Stimulated activated CD4-positive, alpha-beta T cell treated with anti-CD3 and anti-CD28 coated beads, TNF-alpha, amount 100 ng/mL, for 1 hour (primary cell): ENCODE measurements at regions not wholly inside any gene's neighbourhood (a gene's known extent, or its start where the extent isn't known, plus 50 kb on each side); places are given as distances from the start of the nearest gene placed in this dataset.
"Not testable (repeated sequence)": the region's sequence is repeated elsewhere in the genome, so short reads cannot be mapped to it uniquely, and the experiment has no call there.

ENCODE experiments used
- DNase-seq, 3 donors: peaks; one replicate each; pipeline ENCODE4 v3.0.0-alpha.2; 2020; ENCODE audit warnings: low read depth in 3 of 3, low spot score in 1 of 3

GRCh38 chr12:11535127-11535526 is 114.3 kb upstream of the ETV6 start:
- DNase-seq, result no peak

- DNase-seq, result no peak
These were observed 110.3 kb upstream of the ETV6 start for GRCh38 chr12:11539156-11539555.

- no peak for DNase-seq
These were observed 109.3 kb upstream of the ETV6 start for GRCh38 chr12:11540156-11540555.

GRCh38 chr12:11540615-11541310 is 108.7 kb upstream of the ETV6 start:
- no peak for DNase-seq

GRCh38 chr12:11542599-11542998 is 106.9 kb upstream of the ETV6 start:
- DNase-seq, result no peak

- no peak for DNase-seq
These were observed 105.9 kb upstream of the ETV6 start for GRCh38 chr12:11543457-11544158.

- no peak for DNase-seq
These were observed 103.8 kb upstream of the ETV6 start for GRCh38 chr12:11545484-11546330.

GRCh38 chr12:11546582-11547270 is 102.7 kb upstream of the ETV6 start:
- not testable (repeated sequence) for DNase-seq

- DNase-seq, result not testable (repeated sequence)
These were observed 102.2 kb upstream of the ETV6 start for GRCh38 chr12:11547271-11547646.

GRCh38 chr12:11549119-11549518 is 100.4 kb upstream of the ETV6 start:
- DNase-seq, result no peak

- no peak for DNase-seq
These were observed 95.5 kb upstream of the ETV6 start for GRCh38 chr12:11553871-11554533.

GRCh38 chr12:11555195-11555594 is 94.3 kb upstream of the ETV6 start:
- no peak for DNase-seq

- no peak for DNase-seq
These were observed 93.5 kb upstream of the ETV6 start for GRCh38 chr12:11555743-11556625.

- DNase-seq, result no peak
These were observed 92.8 kb upstream of the ETV6 start for GRCh38 chr12:11556682-11557081.

- no peak for DNase-seq
These were observed 89.7 kb upstream of the ETV6 start for GRCh38 chr12:11559626-11560340.

- DNase-seq, result no peak
These were observed 88.1 kb upstream of the ETV6 start for GRCh38 chr12:11561411-11561810.

- no peak for DNase-seq
These were observed 85.4 kb upstream of the ETV6 start for GRCh38 chr12:11563785-11564739.
